Aorta (tissue), 5 donors: ENCODE measurements at regions not wholly inside any gene's neighbourhood (a gene's known extent, or its start where the extent isn't known, plus 50 kb on each side); places are given as distances from the start of the nearest gene placed in this dataset.

Experiments used
- ATAC-seq: fragments of 200-7000 bp; cut with Tn5 transposase; one replicate; pipeline ENCODE4 v1.9.1; 2022; ENCODE audit warnings: moderate library complexity; ENCODE audit not compliant: low FRiP score
- DNase-seq, 2 donors: peaks; one replicate each; pipeline ENCODE4 v3.0.0-alpha.2; 2020
- H3K27ac ChIP-seq, 2 donors: one replicate each; pipeline ENCODE4 v1.5.1; 2013; ENCODE audit warnings: low read length in 2 of 2, mild to moderate bottlenecking in 2 of 2, moderate library complexity in 2 of 2, control low read depth in 1 of 2, inconsistent platforms in 1 of 2, low read depth in 1 of 2
- H3K27me3 ChIP-seq, 2 donors: one replicate each; pipeline ENCODE4 v1.6.1; 2013; ENCODE audit warnings: control low read depth in 1 of 2, low read length in 1 of 2, mild to moderate bottlenecking in 1 of 2, moderate library complexity in 1 of 2; ENCODE audit not compliant: insufficient read depth in 2 of 2, control insufficient read depth in 1 of 2
- H3K36me3 ChIP-seq, 2 donors: one replicate each; pipeline ENCODE4 v1.6.1; 2013; ENCODE audit warnings: control low read depth in 1 of 2, low read length in 1 of 2, mild to moderate bottlenecking in 1 of 2; ENCODE audit not compliant: insufficient read depth in 2 of 2, control insufficient read depth in 1 of 2
- H3K4me1 ChIP-seq, 2 donors: one replicate each; pipeline ENCODE4 v1.6.1; 2013; ENCODE audit warnings: low read length in 2 of 2, control low read depth in 1 of 2, mild to moderate bottlenecking in 1 of 2, moderate library complexity in 1 of 2; ENCODE audit not compliant: insufficient read depth in 2 of 2, control insufficient read depth in 1 of 2
- H3K4me3 ChIP-seq, 2 donors: one replicate each; pipeline ENCODE4 v1.5.1; 2013; ENCODE audit warnings: low read length in 2 of 2, control low read depth in 1 of 2, mild to moderate bottlenecking in 1 of 2
- H3K9me3 ChIP-seq: one replicate; pipeline ENCODE4 v1.6.1; 2013; ENCODE audit warnings: mild to moderate bottlenecking, low read length; ENCODE audit not compliant: control insufficient read depth
- WGBS, 2 donors: extraction: QIAGEN DNeasy Blood & Tissue Kit; methylation state at CpG; one replicate each; pipeline ENCODE4 v1.1.7; 2013; 5-methylcytosine and 5-hydroxymethylcytosine counted together
- intact Hi-C, 2 donors: fragments of 100-400 bp; cut with DNase I; formaldehyde crosslinking; loops; one replicate each; pipeline versions ENCODE4 v1.14.2 to v1.15.0; 2022
- donor health status: healthy with polysubstance abuse.
- donor health status: Bipolar disorder and iron deficiency.
- donor health status: DM: no; HTN: no; CAD: no.
- donor health status: DM: no; HTN: no; CAD: no.
- donor health status: DM: yes; HTN: yes; CAD: no.

- Histone ChIP-seq H3K36me3 (no peaks in the 10 kb centered on the region), H3K27ac (no peak overlapping the region), H3K4me3 (no peak overlapping the region), H3K27me3 (no peaks in the 10 kb centered on the region), H3K4me1 (peaks cover 0 to 2% of the 10 kb centered on the region in 2 donors), H3K9me3 (no peaks in the 10 kb centered on the region)
- no peak for DNase-seq
- intact Hi-C loops: loop anchor here (2.0 to 5.0 kb wide), 2 partner anchors 135 to 225 kb away; no protein-coding TSS in a partner anchor
- ATAC-seq: peak; percentile 82
- 62 to 66% methylated on average over 2 of the region's 2 CpGs for WGBS, 2 donors
Measured at GRCh38 chr9:73081979-73082657, 69.5 kb upstream of the ANXA1 start.

GRCh38 chr9:73080110-73080694, 71.5 kb upstream of the ANXA1 start:
- ATAC-seq (no peak), DNase-seq (no peak)
- WGBS, 2 donors: 45 to 50% methylated on average over 3 of the region's 3 CpGs
- Histone ChIP-seq H3K4me3 (no peak overlapping the region), H3K27ac (no peak overlapping the region), H3K36me3 (no peaks in the 10 kb centered on the region), H3K27me3 (no peaks in the 10 kb centered on the region), H3K9me3 (no peaks in the 10 kb centered on the region), H3K4me1 (peaks cover 0 to 2% of the 10 kb centered on the region in 2 donors)
- intact Hi-C loops: loop anchor here (2.0 to 5.0 kb wide), 2 partner anchors 133 to 223 kb away; no protein-coding TSS in a partner anchor

GRCh38 chr9:73079326-73079725, 72.3 kb upstream of the ANXA1 start:
- H3K4me1 ChIP-seq: peaks cover 0 to 2% of the 10 kb centered on the region in 2 donors
- H3K27ac ChIP-seq: no peak overlapping the region
- no peaks in the 10 kb centered on the region for H3K27me3 ChIP-seq
- ATAC-seq (no peak), DNase-seq (no peak)
- 84 to 87% methylated on average over 1 of the region's 1 CpG for WGBS, 2 donors
- no peaks in the 10 kb centered on the region for H3K36me3 ChIP-seq
- no peaks in the 10 kb centered on the region for H3K9me3 ChIP-seq
- H3K4me3 ChIP-seq: no peak overlapping the region
- intact Hi-C loops: loop anchor here in 1 of 2 donors (5.0 kb wide), 1 partner anchor 42 kb away; no protein-coding TSS in a partner anchor

- Histone ChIP-seq H3K4me1 (peaks cover 2 to 3% of the 10 kb centered on the region in 2 donors), H3K4me3 (no peak overlapping the region), H3K27me3 (no peaks in the 10 kb centered on the region), H3K36me3 (no peaks in the 10 kb centered on the region), H3K9me3 (no peaks in the 10 kb centered on the region), H3K27ac (no peak overlapping the region)
- DNase-seq: no peak
- ATAC-seq: no peak
- intact Hi-C loops: loop anchor here in 1 of 2 donors (5.0 kb wide), 1 partner anchor 40 kb away; no protein-coding TSS in a partner anchor
Measured at GRCh38 chr9:73077625-73078030, 74.0 kb upstream of the ANXA1 start.

GRCh38 chr9:73076970-73077369, 74.7 kb upstream of the ANXA1 start:
- no peak overlapping the region for H3K4me3 ChIP-seq
- H3K4me1 ChIP-seq: peaks cover 2 to 3% of the 10 kb centered on the region in 2 donors
- DNase-seq (no peak), ATAC-seq (no peak)
- H3K9me3 ChIP-seq: no peaks in the 10 kb centered on the region
- intact Hi-C loops: loop anchor here in 1 of 2 donors (5.0 kb wide), 1 partner anchor 40 kb away; no protein-coding TSS in a partner anchor
- H3K27ac ChIP-seq: no peak overlapping the region
- no peaks in the 10 kb centered on the region for H3K36me3 ChIP-seq
- H3K27me3 ChIP-seq: no peaks in the 10 kb centered on the region

- intact Hi-C loops: loop anchor here in 1 of 2 donors (5.0 kb wide), 1 partner anchor 37 kb away; no protein-coding TSS in a partner anchor
- peaks cover 1 to 3% of the 10 kb centered on the region in 2 donors for H3K4me1 ChIP-seq
- H3K27me3 ChIP-seq: no peaks in the 10 kb centered on the region
- H3K9me3 ChIP-seq: no peaks in the 10 kb centered on the region
- no peak overlapping the region for H3K4me3 ChIP-seq
- no peak overlapping the region for H3K27ac ChIP-seq
- WGBS, 2 donors: 13 to 19% methylated on average over 2 of the region's 2 CpGs
- DNase-seq: no peak
- no peaks in the 10 kb centered on the region for H3K36me3 ChIP-seq
- no peak for ATAC-seq
Measured at GRCh38 chr9:73074176-73074708, 77.4 kb upstream of the ANXA1 start.

- 42 to 43% methylated on average over 5 of the region's 5 CpGs for WGBS, 2 donors
- intact Hi-C loops: loop anchor here in 1 of 2 donors (5.0 kb wide), 1 partner anchor 36 kb away; no protein-coding TSS in a partner anchor
- ATAC-seq (no peak), DNase-seq (no peak)
- Histone ChIP-seq H3K4me1 (peaks cover 0 to 3% of the 10 kb centered on the region in 2 donors), H3K27me3 (no peaks in the 10 kb centered on the region), H3K27ac (peak overlapping the region in 1 of 2 donors; percentile 82), H3K9me3 (no peaks in the 10 kb centered on the region), H3K36me3 (no peaks in the 10 kb centered on the region), H3K4me3 (no peak overlapping the region)
Measured at GRCh38 chr9:73073337-73074175, 78.1 kb upstream of the ANXA1 start.

GRCh38 chr9:73067074-73067473, 84.6 kb upstream of the ANXA1 start:
- Histone ChIP-seq H3K4me3 (no peak overlapping the region), H3K27ac (no peak overlapping the region), H3K27me3 (no peaks in the 10 kb centered on the region), H3K9me3 (no peaks in the 10 kb centered on the region), H3K36me3 (no peaks in the 10 kb centered on the region), H3K4me1 (no peaks in the 10 kb centered on the region)
- ATAC-seq (no peak), DNase-seq (no peak)
- intact Hi-C loops: no loop called here
- 97 to 98% methylated on average over 2 of the region's 2 CpGs for WGBS, 2 donors
